NOMO-1 treated with DMSO at 0.1 percent for 48 hours (cell line): ENCODE measurements at regions not wholly inside any gene's neighbourhood (a gene's known extent, or its start where the extent isn't known, plus 50 kb on each side); places are given as distances from the start of the nearest gene placed in this dataset.

ENCODE experiments used
- DNase-seq: peaks from one replicate; lab custom pipeline; 2025; ENCODE audit not compliant: unreplicated experiment; lab: John Stamatoyannopoulos, UW

- DNase-seq = no peak
Measured at GRCh38 chr5:63894690-63895089, 67.6 kb downstream of the HTR1A start.

DNA sequence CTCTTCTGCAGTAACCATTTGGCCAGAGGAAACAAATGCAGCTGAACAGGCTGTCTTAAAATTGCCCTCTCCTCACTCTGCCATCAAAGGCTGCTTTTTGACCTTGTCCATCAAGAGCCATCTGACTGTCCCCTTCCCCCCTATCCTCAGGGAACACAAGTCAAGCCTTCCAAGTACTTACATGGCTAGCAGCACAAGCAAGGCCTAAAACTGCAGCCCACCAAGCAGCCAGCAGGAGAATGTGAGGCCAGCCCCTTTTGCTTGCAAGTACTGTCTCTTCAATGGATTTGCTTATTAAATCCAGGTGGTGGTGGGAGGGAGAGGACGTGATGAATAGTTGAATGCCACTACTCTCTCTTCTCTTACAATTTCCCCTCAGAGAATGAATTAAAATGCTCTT, 83.5 kb downstream of the HTR1A start:
- no peak for DNase-seq

- DNase-seq = no peak
Measured at GRCh38 chr5:63877961-63878360, 84.3 kb downstream of the HTR1A start.

GRCh38 chr5:63860379-63860778, 101.9 kb downstream of the HTR1A start:
- no peak for DNase-seq

- DNase-seq = no peak
Measured at GRCh38 chr5:63854076-63854475, 108.2 kb downstream of the HTR1A start.

GRCh38 chr5:63843190-63843589, 119.1 kb downstream of the HTR1A start:
- DNase-seq = no peak

DNA sequence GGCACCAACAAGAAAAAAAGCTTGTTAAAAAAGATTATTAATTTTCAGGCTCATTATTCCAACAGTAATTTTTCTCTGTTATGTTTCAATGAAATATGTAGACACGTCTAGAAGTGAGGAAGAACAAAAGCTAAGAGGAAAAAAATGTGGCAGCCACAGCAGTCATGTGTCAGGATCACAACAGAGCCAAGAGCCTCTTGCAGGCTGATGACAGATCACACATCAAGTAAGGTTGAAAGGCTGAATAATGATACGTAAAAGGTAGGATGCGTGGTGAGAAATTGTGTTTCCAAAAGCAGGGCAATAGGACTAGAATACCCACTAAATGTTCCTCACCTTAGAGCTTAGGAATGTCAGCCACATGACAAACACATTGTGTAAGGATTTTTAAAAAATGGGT, 124.8 kb downstream of the HTR1A start:
- no peak for DNase-seq

- no peak for DNase-seq
Measured at GRCh38 chr5:63831381-63831780, 130.9 kb downstream of the HTR1A start.

DNA sequence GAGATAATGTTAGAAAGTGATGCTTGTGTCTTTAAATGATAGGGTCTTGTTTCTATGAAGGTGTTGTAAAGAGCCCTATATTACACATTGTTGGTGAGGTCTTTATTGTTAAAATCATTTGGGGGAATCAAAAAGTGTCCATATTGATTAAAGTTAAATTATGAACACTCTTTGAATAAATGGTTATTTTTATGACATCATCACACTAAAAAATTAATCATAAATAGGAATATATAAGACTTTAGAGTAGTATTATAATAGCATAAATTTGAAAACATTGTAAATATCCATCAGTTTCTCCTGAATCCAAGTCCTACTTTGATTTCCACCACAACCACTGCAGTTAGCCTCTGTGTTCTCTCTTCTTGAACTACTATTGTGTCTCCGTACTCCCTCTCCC, 136.3 kb downstream of the HTR1A start:
- no peak for DNase-seq

- DNase-seq = no peak
Measured at GRCh38 chr5:63823583-63823982, 138.7 kb downstream of the HTR1A start.

- no peak for DNase-seq
Measured at GRCh38 chr5:63822614-63823013, 139.6 kb downstream of the HTR1A start.

DNA sequence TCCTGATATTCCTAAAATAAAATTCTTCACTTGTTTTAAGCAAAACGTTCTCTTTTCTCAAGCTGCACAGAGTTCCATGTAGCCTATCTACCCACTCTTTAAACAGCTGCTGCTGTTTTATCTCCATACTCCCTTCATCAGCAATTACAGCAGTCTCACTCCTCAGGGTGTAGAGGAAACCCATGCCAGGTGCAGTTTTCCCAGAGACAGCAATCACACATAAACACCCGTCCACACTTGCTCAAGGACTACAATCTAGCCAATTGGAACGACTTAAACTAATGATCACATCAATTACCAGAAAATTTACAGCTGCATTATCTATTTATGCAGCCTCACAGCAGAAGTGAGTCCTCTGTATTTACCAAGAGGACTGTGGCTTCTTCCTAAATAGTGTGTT, 141.7 kb downstream of the HTR1A start:
- DNase-seq = no peak

DNA sequence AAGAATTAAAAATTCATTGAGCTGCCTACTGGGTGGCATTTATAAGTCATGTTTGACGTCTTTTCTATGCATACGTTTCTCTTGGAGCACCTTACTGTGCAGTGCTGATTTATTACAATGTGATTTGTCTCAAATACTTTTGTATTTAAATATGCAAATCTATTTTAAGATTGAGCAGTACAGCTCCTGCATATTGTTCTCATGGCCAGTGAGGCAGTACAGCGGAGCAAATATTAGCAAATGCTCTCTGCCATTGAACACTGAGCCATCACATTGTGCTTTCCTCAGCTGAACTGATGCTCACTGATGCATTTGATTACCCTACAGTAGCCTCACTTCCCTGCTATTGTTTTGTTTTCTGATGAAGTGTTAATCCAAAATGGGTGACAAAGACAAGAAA, 149.6 kb downstream of the HTR1A start:
- DNase-seq = no peak

DNA sequence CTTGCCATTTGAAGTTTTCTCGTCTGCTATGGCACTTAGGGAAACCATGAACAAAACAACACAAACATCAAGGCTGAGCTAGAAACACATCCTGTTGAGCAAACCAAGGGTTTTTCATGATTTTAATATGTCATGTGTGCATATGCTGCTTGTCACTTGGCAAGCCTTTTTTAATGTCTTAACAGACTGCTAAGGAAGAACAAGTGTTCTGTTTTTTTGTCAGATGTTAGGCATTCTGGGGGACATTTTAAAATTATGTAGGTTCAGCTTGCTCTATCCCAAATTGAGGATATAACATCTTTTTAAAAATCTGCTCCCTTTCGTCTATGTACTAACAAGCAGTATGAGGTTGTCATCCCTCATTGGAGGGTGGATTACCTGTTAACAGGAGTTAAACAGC, 150.3 kb downstream of the HTR1A start:
- DNase-seq = no peak

GRCh38 chr5:63811286-63811685, 151.0 kb downstream of the HTR1A start:
- DNase-seq = no peak

DNA sequence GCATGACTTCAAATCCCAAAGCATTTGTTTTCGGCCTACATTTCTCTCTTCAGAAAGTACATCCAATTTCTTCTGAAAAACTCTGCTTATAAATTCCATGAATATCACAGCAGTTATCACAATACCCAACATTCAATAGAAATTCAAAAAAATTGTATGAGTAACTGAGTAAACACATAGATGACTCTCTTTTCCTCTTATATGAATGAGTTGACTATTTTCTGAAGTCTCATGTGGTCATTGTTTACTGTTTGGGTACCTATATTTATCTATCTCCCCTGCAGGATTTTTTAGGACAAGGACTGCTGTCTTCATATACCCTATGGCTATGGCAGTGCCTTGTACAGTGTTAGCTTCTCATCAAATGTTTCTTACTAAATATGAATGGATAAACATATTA, 157.1 kb downstream of the HTR1A start:
- no peak for DNase-seq

DNA sequence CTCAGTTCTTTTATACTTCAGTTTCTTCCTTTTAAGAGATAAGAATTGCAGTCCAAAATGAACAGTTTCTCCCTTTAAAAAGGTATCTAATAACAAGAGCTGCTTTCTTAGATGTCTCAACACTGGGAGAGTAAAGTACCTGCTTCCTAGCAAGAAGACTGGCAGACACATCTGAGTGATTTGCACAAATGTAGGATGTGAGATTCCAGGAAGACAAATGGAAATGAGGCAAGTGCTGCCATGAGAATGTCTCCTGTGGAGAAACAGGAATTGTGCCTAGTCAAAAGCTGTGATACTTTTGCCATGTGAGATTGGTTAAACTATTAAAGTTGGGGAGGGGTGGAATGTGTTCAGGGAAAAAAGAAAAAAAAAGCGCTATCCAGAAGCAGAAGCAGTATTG, 159.1 kb downstream of the HTR1A start:
- DNase-seq = no peak

GRCh38 chr5:63794979-63795378, 167.3 kb downstream of the HTR1A start:
- no peak for DNase-seq

- no peak for DNase-seq
Measured at GRCh38 chr5:63794296-63794695, 167.9 kb downstream of the HTR1A start.

DNA sequence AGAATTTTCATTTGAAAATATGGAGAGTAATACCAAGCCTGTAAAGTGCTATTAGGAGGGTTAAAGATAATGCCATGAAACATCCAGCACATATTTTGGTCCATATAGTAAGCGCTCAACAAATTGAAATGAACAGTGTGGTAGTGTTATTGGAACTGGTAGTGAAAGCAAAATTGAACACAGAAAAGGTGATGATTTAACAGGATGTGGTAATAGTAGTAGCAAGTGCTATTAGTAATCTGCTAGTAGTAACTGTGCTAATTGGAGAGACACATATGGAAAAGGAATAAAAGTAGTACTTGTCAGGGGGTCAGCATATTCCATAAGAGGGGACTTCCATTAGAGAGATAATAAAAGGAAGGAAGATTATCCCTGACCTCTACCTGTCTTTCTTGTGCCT, 187.3 kb downstream of the HTR1A start:
- DNase-seq = no peak

- no peak for DNase-seq
Measured at GRCh38 chr5:63768221-63768620, 194.0 kb downstream of the HTR1A start.

GRCh38 chr5:63760965-63761364, 201.3 kb downstream of the HTR1A start:
- no peak for DNase-seq

DNA sequence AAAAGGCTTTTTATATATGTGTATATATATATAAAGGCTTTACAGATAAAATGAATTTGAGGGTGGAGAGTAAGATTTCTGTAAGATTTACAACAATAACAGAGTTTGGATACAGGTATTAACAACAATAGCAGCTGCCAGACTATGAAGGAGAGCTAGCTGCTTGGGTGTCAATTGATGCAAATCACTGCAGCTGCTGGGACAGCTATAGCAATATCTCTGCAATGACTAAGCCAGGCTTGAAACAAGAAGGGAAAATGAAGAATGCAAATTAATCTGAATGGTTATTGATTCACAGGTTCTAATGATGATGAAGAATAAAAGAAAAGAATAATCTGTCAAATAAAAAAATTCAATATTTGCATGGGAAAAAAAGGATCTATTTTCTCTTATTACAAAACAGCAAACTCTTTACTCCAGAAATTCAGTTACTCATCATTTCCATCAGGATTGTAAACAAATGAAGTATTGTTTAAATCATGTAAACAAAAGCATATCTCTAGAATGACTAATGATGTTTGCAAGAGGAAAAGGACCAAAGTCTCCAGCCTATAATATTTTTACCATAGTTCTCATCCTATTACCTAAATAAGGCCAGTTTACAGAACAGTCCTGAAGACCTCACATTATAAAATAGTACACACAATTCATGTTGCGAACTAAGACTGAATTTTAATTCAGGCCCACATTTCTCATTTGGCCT, 219.0 kb downstream of the HTR1A start:
- no peak for DNase-seq
